ENCODE measurements at regions not wholly inside any gene's neighbourhood (a gene's known extent, or its start where the extent isn't known, plus 50 kb on each side); places are given as distances from the start of the nearest gene placed in this dataset.

DNA sequence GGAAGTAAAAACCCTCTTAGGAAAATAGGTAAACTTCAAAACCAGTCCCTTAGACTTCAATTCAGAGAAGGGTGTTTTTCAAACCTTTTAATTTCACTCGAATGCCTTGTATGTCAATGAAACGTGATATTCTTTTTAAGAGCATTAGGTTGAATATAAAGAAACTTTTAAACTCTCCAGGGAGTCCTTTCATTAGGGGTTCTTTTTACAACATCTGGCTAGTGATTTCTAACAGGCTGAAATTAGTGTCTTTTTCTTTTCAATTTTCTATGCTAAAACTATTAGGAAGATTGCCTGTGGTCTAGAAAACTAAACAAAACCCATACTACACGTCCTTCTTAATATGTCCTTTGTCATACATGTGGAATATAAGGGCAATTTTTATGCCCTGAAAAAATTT lies 569.7 kb upstream of the CITED2 start:
- intact Hi-C loops (cut with DNase I) = no loop called here
- DNase-seq (ENCODE audit: missing footprints) (no peak), ATAC-seq (no peak)

DNA sequence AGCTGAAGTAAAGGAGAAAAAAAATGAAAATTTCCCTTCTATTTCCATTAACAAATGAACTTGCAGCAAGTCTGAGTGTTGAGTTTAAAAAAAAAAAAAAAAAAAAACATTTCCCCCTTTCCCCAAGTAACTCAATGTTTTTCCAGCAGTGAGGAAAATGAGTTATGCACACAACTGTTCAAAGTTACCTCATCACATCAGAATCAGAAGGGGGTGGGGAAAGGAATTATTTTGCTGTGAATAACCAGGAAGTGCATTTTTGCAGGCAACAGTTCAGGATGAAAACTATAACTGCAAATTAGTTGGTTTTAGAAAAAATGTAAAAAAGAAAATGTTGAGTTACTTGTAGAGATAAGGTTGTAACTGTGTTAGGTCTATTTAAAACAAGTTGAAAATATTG lies 568.9 kb upstream of the CITED2 start:
- intact Hi-C loops (cut with DNase I) = no loop called here
- ATAC-seq (peak; percentile 62), DNase-seq (ENCODE audit: missing footprints) (no peak)

DNA sequence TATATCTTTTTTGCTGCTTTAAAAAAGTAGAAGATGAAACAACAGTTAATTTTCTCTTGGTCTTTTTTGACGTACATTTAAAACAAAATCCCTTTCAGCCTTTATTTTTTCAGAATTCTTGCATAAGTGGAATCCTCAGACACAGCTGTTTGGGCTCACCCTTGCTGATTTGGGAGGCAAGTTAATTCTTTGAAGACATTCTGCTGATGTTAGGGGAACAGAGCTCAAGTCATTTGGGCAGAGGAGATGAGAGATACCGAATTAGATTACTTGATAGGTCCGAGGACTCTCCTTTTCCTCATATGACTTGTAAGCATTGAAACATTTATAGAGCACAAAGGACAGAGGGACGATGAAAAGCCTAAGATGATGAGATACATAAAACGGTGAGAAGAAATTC lies 567.9 kb upstream of the CITED2 start:
- intact Hi-C loops (cut with DNase I) = no loop called here
- no peak for DNase-seq (ENCODE audit: missing footprints)

DNA sequence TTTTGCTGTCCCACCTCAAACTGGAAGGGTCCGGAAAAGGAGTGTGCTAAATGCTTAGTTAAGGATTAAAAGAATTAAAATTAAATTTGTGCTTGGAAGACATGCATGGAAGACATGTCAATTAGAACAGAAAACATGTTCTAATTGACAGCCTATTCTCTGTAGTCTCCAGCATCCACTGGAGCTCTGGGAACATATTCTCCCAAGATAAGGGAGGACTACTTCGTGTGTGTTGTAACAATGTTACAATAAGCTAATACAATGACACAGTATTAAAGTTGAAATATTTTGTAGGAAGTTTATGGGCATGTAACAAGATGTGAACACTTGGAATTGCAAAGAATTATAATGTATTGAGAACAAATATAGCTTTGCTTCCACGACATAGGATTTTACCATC lies 567.4 kb upstream of the CITED2 start:
- ATAC-seq (peak; percentile 68), DNase-seq (ENCODE audit: missing footprints) (no peak)
- intact Hi-C loops (cut with DNase I) = no loop called here

More for the DNA sequence above, 567.9 kb upstream of the CITED2 start:
- ATAC-seq = peak; percentile 70

DNA sequence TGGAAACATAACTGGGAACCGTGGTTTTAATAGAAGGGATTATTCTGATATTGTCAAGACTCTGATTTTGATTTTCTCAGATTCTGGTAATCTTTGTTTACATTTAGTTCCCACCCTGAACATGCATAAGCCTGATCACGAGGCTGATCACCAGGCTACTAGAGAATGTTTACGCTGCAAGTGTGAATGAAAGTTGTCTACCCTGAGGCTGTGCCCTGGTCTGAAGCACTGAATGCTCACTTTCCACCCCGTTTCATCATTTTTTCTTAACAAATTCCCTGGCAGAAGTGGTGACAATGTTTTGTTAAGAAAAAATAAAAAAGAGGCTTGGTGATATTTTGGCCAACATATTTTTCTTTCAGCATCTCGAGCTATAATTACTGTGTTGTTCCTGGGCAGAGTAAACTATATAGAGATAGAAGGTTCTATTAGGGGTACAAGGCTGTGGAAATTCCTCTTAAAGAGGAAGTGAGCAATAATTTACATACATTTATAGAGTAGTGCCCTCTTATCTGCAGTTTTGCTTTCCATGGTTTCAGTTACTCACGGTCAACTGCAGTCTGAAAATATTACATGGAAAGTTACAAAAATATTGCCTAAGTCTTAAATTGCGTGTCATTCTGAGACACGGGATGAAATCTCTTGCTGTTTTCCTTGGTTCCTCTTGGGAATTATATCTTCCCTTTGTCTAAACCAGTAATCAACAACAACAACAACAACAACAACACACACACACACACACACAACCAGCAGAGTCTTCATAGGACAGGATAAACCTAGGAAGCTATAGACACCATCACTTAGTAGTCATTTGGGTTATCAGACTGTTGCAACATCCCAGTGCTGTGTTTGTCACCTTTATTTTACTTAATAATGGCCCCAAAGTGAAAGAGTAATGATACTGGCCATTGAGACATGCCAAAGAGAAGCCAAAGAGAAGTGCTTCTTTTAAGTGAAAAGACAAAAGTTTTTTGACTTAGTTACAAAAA lies 566.6 kb upstream of the CITED2 start:
- peak; percentile 47 for ATAC-seq
- intact Hi-C loops (cut with DNase I) = no loop called here

DNA sequence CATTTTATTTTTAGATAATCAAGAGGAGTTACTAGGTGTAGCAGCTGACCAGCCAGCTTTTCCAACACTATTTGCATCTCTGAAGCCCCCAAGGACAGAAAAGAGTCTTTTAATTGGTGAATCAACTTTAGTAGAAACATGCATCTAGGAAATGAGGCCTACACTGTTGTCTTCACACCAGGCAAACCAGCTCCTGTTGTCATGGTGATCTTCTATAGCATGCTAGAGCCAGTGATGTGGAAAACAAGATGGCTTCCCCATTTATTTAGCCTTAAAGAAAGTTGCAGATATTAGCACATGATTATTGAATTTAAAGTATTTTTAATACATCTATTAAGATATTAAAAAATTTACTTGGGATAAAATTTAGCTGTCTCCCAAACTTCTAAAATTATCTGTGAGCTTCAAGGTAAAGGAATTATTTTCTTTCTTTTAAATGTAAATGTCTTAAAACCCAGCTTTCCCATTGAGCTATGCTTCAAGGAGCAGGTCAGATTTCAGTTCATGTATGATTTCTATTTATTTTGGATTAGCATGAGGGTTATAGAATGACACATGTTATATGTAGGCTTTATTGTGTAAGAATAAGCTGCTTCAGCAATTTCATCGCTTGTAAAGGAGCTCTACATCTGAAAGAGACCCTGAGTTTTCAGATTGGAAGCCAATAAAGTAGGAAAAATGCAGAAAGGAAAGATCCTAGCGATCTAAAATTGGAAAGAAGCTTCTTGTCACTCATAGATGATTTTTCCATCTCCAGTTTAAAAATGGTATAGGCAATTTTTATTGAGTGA lies 564.9 kb upstream of the CITED2 start:
- no peak for ATAC-seq
- DNase-seq (ENCODE audit: missing footprints) = no peak
- intact Hi-C loops (cut with DNase I) = no loop called here

More for the DNA sequence above, 566.6 kb upstream of the CITED2 start:
- no peak for DNase-seq (ENCODE audit: missing footprints)

DNA sequence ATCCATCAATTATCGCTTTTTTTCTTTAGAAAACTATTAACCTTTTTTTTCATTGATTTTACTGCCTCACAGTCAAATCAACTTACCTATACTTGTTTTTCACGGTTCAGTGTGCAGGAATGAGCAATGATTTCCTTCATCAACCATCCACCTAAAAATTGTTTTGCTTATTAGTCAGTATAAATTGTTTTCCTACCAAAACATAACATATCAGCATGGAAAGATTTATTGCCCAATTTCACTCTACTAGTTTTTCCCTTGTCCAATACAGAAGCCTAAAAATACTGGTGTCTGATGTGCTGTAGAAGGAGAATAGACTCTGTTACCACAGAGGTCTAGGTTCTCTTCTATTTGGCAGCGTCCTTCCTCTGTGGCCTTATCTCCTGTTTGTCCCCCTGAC lies 558.2 kb upstream of the CITED2 start:
- no peak for DNase-seq (ENCODE audit: missing footprints)
- ATAC-seq = no peak
- intact Hi-C loops (cut with DNase I) = no loop called here

DNA sequence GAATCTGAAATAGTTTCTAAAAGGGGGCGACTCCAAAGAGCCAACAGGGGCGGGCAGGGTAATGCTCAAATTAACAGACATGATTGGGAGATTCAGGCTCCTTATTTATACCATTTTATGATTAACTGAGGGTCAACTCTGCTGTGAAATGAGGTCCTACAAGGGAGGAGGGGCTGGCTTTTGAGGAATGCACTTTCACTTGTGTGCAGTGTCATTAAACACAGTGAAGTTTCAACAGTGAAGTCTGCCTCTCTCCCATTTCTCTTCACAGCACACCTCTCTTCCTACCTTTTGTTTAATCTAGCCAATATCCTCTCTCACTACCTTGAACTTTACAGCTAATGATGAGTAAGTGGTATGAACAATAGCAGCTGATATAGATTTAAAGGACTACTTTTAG lies 557.3 kb upstream of the CITED2 start:
- intact Hi-C loops (cut with DNase I) = no loop called here
- no peak for DNase-seq (ENCODE audit: missing footprints)
- ATAC-seq = no peak

DNA sequence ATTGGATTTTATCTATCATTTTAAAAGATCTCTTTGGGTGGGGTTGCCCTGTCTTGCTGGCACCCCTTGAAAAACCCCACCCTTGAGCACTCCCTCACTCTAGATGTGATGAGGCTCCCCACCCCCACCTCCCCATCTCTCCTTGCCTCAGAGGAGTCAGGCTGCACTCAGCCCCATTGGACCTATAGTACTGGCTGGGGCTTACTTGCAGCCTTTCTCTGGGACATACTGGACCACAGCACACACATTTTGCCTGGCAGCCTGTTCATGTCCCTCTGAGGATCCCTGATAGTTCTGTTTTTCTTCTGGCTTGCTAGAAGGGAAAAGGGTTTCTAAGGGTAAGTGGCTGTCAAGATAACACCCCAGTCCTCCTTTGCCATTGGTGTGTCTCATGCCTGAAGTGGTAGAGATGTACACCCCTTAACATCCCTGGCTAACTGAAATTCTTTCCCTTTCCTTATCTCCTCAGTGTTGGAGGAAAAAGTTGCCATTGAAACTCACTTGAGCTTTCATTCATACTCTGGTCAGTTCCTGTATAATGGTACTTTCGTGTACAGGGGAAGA lies 553.4 kb upstream of the CITED2 start:
- intact Hi-C loops (cut with DNase I) = no loop called here
- ATAC-seq (peak; percentile 56), DNase-seq (ENCODE audit: missing footprints) (no peak)

DNA sequence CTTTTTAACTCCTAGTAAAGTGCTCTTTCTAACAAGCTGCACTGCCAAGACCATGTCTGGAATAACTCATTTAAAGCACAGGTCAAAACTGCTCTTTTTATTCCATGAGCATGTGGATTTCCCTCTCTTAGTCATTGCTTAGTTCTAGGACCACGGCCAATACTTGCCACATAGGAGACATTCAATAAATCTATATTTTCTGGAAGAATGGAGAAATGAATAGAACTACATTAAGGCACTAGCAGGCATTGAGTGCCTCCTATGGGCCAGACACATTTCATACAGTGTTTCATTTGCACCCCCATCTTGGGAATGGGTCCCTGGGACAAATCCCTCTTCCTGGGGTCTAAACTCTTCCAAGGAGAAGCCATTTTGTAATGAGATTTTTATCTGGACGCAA lies 552.8 kb upstream of the CITED2 start:
- ATAC-seq (no peak), DNase-seq (ENCODE audit: missing footprints) (no peak)
- intact Hi-C loops (cut with DNase I) = no loop called here

DNA sequence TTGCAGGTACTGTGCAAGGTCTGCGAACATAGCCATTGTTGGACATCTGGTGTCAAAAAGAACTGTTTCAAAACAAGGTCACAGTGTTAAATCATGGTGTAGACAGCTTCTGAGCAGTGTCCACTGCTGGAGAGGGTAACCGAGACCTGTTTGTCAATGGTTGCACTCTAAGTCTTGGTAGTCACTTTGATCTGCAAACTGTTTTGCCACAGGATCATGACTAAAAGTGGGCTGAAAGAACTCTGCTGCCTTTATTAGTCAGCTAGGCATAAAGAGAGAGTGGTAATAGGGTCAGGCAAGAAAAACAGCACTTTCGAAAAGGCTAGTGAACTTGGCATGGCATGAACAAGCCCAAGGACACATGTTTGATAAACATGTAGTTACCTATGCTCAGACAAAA lies 552.3 kb upstream of the CITED2 start:
- intact Hi-C loops (cut with DNase I) = no loop called here
- no peak for DNase-seq (ENCODE audit: missing footprints)
- no peak for ATAC-seq

DNA sequence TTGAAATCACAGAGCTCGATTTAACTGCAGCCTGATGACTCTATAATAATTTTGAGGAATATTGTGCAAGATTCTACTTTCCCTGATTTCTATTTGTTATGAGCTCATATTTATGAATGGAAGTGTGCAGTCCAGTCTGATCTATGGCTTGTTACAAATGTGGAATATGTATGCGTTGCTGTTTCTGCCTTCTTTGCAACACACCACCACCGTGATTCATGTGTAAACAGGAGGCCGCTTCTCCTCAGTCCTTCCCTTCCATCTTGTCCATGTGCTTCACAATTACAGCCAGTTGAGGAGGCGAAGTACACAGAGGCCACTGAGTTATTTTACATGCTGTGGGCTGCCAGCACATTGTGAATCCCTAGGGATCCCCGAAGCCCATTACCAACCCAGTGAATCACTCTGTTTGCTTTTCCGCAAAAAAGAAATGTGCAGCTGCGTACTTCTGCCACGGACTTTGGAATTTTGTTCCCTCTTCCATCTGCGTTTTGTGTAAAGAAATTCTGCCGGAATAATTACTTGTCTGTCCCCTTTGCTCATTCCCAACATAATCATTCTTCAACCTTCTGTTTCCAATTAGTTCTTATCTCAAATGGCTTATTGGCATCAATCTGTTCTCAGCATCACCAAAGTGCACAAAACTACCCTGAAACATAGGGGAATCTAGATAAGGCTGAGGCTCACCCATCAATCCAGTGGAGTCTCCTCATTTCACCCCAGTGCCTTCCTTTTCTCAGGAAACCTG lies 551.6 kb upstream of the CITED2 start:
- intact Hi-C loops (cut with DNase I) = no loop called here
- ATAC-seq (peak; percentile 53), DNase-seq (ENCODE audit: missing footprints) (no peak)

DNA sequence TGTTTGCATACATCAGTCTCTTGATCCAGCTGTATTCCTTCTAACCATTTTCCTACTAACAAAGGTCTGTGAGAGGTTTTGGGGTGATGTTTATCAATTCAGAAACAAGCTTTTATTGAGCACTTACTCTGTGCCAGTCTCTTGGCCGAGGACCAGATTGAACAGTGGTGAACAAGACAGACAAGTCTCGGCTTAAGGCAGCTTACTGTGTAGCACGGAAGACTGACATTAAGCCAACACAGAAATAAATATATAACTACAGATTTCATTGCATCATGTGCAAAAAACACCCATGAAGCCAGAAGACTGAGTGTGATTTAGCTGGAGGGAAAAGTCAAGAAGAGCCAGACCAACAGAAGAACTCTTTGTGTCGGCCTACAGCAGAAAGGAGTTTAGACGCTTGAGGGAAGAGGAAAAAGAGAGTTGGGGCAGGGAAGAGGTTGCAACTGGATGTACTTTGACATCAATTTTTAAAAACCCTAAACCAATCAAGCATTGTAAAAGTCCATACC lies 549.6 kb upstream of the CITED2 start:
- ATAC-seq = no peak
- intact Hi-C loops (cut with DNase I) = no loop called here
- DNase-seq (ENCODE audit: missing footprints) = no peak

DNA sequence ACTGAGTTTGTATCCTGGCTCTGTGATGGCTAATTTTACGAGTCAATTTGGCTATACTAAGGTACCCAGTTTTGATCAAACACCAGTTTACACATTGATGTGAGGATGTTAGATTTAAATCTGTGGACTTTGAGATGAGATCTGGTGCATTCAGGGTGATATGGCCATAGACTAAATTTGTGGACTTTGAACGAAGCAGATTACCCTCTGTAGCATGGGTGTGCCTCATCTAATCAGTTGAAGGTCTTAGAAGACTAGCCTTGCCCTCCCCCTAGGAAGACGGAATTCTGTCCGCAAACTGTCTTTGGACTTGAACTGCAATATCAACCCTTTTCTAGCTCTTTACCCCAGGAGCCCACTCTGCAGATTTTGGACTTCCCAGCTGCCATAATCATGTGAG lies 547.8 kb upstream of the CITED2 start:
- intact Hi-C loops (cut with DNase I) = no loop called here
- DNase-seq (ENCODE audit: missing footprints) = no peak
- no peak for ATAC-seq

DNA sequence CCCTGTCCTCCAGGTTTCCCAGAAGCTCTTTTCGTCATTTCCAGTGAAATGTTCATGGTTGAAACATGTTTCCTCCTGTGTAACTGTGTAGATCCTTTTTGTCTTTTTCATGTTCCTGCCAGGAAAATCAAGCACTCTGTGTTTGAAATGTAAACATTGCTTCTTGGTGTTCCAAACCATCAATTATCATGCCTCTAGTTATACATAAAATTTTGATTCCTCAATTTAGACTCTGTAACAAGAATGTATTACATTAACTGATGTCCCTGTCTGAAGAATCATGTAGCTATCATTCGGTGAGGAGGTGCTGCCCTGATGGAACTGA lies 546.3 kb upstream of the CITED2 start:
- ATAC-seq (no peak), DNase-seq (ENCODE audit: missing footprints) (no peak)
- intact Hi-C loops (cut with DNase I) = no loop called here

DNA sequence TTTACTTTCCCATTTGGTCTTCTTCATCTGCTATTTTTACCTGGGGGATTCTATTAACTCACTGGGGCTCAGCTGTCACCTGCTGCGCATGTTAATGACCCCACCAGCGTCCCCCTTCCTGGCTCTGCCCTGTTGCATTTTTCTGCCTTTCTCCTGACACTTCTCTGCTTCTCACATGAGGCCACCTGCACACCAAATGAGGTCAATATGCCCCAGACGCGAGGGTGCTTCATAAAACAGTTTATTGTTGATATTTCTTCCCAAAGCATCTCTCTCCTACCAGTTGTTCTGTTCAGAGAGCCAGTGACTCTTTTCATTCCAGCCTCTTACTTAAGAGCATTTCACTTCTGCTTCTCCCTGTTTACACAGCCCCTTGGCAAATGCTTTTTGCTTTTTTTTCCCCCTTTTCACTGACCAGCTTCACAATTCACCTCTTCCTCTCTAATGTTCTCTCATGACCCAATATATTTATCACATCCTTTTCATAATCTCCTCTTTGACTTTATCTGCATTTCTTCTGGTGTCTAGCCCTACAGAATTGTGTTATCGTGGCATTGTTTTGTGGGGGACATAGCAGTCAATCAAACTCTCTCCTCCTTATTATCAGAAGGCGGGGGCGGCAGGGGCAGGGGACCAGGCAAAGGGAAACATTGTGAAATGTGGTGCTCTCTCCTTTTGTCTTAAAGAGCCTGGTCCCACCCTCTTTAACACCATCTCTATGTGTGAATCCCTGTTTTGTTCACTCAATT lies 545.8 kb upstream of the CITED2 start:
- ATAC-seq (peak; percentile 34), DNase-seq (ENCODE audit: missing footprints) (no peak)
- intact Hi-C loops (cut with DNase I) = no loop called here

DNA sequence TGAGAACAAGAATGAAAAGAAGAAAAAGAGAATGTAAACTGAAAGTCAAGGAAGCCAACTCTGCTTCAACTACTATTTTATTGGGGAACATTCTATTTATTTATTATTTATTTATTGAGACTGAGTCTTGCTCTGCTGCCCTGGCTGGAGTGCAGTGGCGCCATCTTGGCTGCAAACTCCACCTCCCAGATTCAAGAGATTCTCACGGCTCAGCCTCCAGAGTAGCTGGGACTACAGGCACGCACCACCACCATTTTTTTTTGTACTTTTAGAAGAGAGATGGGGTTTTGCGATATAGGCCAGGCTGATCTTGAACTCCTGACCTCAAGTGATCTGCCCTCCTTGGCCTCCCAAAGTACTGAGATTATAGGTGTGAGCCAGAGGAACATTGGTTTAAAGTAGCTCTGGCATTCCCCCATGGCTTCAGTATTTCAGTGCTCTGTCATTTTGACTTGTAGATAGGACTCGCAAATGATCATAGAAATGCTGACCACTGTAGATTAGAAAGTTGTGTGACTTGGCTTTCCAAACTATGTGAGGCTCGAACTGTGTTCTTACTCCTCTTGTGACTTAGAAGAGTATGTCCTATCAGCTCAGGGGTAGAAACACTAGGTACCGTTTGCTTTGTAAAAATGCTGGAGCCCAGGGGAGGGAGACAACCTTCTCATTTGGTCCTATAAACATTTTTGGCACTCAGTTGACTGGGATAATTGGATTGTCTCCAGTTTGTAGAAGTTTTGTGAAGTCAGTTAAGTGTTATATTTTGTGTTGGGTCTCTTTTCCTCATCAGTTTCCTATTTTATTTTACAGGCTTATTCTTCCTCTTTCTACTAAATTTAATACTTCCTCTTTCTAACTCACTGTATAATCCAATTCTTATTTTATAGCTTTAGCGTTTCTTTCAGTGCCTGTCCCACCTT lies 544.9 kb upstream of the CITED2 start:
- DNase-seq (ENCODE audit: missing footprints) = no peak
- no peak for ATAC-seq
- intact Hi-C loops (cut with DNase I) = no loop called here
